ENCODE measurements at regions not wholly inside any gene's neighbourhood (a gene's known extent, or its start where the extent isn't known, plus 50 kb on each side); places are given as distances from the start of the nearest gene placed in this dataset.

- TF ChIP-seq CTCF (conservative IDR thresholded peaks at IDR 0.05; ENCODE audit: low read depth, low read length): no peak
- no peak for TF ChIP-seq EZH2 (IDR thresholded peaks at IDR 0.05; ENCODE audit: borderline replicate concordance, low read depth, low read length, poor library complexity, severe bottlenecking)
Observed at GRCh38 chr4:85200106-85200505, 233.6 kb upstream of the WDFY3 start.
